ENCODE measurements at regions not wholly inside any gene's neighbourhood (a gene's known extent, or its start where the extent isn't known, plus 50 kb on each side); places are given as distances from the start of the nearest gene placed in this dataset.
A peak's percentile ranks its signal among the peaks of the same experiment; 100 is the strongest.

GRCh38 chr6:44043479-44044153, 83.6 kb downstream of the MRPL14 start:
- no peaks in the 10 kb centered on the region for H3K9me3 ChIP-seq (ENCODE audit: insufficient read depth, low read length, severe bottlenecking)
- no peak overlapping the region for H3K27ac ChIP-seq (ENCODE audit: low read length)
- no peak for TF ChIP-seq EZH2 (IDR thresholded peaks at IDR 0.05; ENCODE audit: borderline replicate concordance, low read depth, low read length, severe bottlenecking)
- no peak for TF ChIP-seq CTCF (IDR thresholded peaks at IDR 0.05; ENCODE audit: borderline replicate concordance, extremely low read depth, low read length, poor library complexity, severe bottlenecking)
- no peak overlapping the region for H3K4me2 ChIP-seq (ENCODE audit: insufficient read depth, low read length)
- peak; percentile 20 for DNase-seq
- H3K27me3 ChIP-seq (ENCODE audit: insufficient read depth, low read length, poor library complexity): no peaks in the 10 kb centered on the region
- H4K20me1 ChIP-seq (ENCODE audit: insufficient read depth, low read length): peaks cover 4% of the 10 kb centered on the region
- no peaks in the 10 kb centered on the region for H3K36me3 ChIP-seq (ENCODE audit: insufficient read depth, low read length)
- H3K9ac ChIP-seq (ENCODE audit: low read depth, low read length): no peak overlapping the region
- H2AFZ ChIP-seq (ENCODE audit: low read depth, low read length): no peak overlapping the region
- H3K4me1 ChIP-seq (ENCODE audit: insufficient read depth, low read length): peaks cover 10% of the 10 kb centered on the region; the same call in 1 of the 2 replicates
- H3K4me3 ChIP-seq (ENCODE audit: low read depth in 1 of 2, low read length in 2 of 2): no peak overlapping the region
- no peaks in the 10 kb centered on the region for H3K79me2 ChIP-seq (ENCODE audit: insufficient read depth, low read length)
- no peak for ATAC-seq (ENCODE audit: insufficient read depth, low read depth)

- Histone ChIP-seq H3K36me3 (ENCODE audit: insufficient read depth, low read length) (no peaks in the 10 kb centered on the region), H3K79me2 (ENCODE audit: insufficient read depth, low read length) (no peaks in the 10 kb centered on the region), H3K9me3 (ENCODE audit: insufficient read depth, low read length, severe bottlenecking) (no peaks in the 10 kb centered on the region), H3K9ac (ENCODE audit: low read depth, low read length) (no peak overlapping the region), H3K4me3 (ENCODE audit: low read depth in 1 of 2, low read length in 2 of 2) (no peak overlapping the region), H3K4me2 (ENCODE audit: insufficient read depth, low read length) (no peak overlapping the region), H2AFZ (ENCODE audit: low read depth, low read length) (no peak overlapping the region), H3K27me3 (ENCODE audit: insufficient read depth, low read length, poor library complexity) (no peaks in the 10 kb centered on the region), H4K20me1 (ENCODE audit: insufficient read depth, low read length) (peaks cover 7% of the 10 kb centered on the region), H3K4me1 (ENCODE audit: insufficient read depth, low read length) (peaks cover 10% of the 10 kb centered on the region; the same call in 1 of the 2 replicates), H3K27ac (ENCODE audit: low read length) (no peak overlapping the region)
- 0 out of 3 replicates have a peak, but pooled peaks have one; percentile 25 for ATAC-seq (ENCODE audit: insufficient read depth, low read depth)
- peak; percentile 20 for DNase-seq
- TF ChIP-seq CTCF (IDR thresholded peaks at IDR 0.05; ENCODE audit: borderline replicate concordance, extremely low read depth, low read length, poor library complexity, severe bottlenecking): no peak
- no peak for TF ChIP-seq EZH2 (IDR thresholded peaks at IDR 0.05; ENCODE audit: borderline replicate concordance, low read depth, low read length, severe bottlenecking)
Measured at GRCh38 chr6:44042989-44043478, 84.2 kb downstream of the MRPL14 start.

- Histone ChIP-seq H2AFZ (ENCODE audit: low read depth, low read length) (no peak overlapping the region), H3K79me2 (ENCODE audit: insufficient read depth, low read length) (no peaks in the 10 kb centered on the region), H3K4me2 (ENCODE audit: insufficient read depth, low read length) (no peak overlapping the region), H4K20me1 (ENCODE audit: insufficient read depth, low read length) (peaks cover 7% of the 10 kb centered on the region), H3K9me3 (ENCODE audit: insufficient read depth, low read length, severe bottlenecking) (no peaks in the 10 kb centered on the region), H3K4me3 (ENCODE audit: low read depth in 1 of 2, low read length in 2 of 2) (no peak overlapping the region), H3K27me3 (ENCODE audit: insufficient read depth, low read length, poor library complexity) (no peaks in the 10 kb centered on the region), H3K4me1 (ENCODE audit: insufficient read depth, low read length) (peaks cover 10% of the 10 kb centered on the region; the same call in 1 of the 2 replicates), H3K36me3 (ENCODE audit: insufficient read depth, low read length) (no peaks in the 10 kb centered on the region), H3K27ac (ENCODE audit: low read length) (no peak overlapping the region), H3K9ac (ENCODE audit: low read depth, low read length) (no peak overlapping the region)
- DNase-seq (no peak), ATAC-seq (ENCODE audit: insufficient read depth, low read depth) (no peak)
- TF ChIP-seq CTCF (IDR thresholded peaks at IDR 0.05; ENCODE audit: borderline replicate concordance, extremely low read depth, low read length, poor library complexity, severe bottlenecking) (no peak), EZH2 (IDR thresholded peaks at IDR 0.05; ENCODE audit: borderline replicate concordance, low read depth, low read length, severe bottlenecking) (no peak)
Measured at GRCh38 chr6:44042261-44042988, 84.8 kb downstream of the MRPL14 start.

All from DND-41 (cell line).